ENCODE measurements at regions not wholly inside any gene's neighbourhood (a gene's known extent, or its start where the extent isn't known, plus 50 kb on each side); places are given as distances from the start of the nearest gene placed in this dataset.

- TF ChIP-seq CTCF (conservative IDR thresholded peaks at IDR 0.05; ENCODE audit: low read length) = no peak
- no peak for TF ChIP-seq EZH2phosphoT487 (IDR thresholded peaks at IDR 0.05; ENCODE audit: borderline replicate concordance, low read depth, low read length)
Measured at GRCh38 chr6:159640722-159641482, 52.1 kb downstream of the SOD2 start.

Data from OCI-LY7 (cell line).